Right cardiac atrium (tissue), 5 donors: ENCODE measurements at regions not wholly inside any gene's neighbourhood (a gene's known extent, or its start where the extent isn't known, plus 50 kb on each side); places are given as distances from the start of the nearest gene placed in this dataset.

Source experiments
- ATAC-seq, 2 donors: fragments of 200-7000 bp; cut with Tn5 transposase; one replicate each; pipeline versions ENCODE4 v1.8.0 to v1.9.1; 2020; ENCODE audit warnings: moderate library complexity in 2 of 2, mild to moderate bottlenecking in 1 of 2
- DNase-seq, 3 donors: peaks; one replicate each; pipeline ENCODE4 v3.0.0-alpha.2; 2020
- H3K27ac ChIP-seq: one replicate; pipeline ENCODE4 v1.5.1; 2013; ENCODE audit warnings: mild to moderate bottlenecking, low read length, control low read depth, moderate library complexity
- H3K27me3 ChIP-seq: one replicate; pipeline ENCODE4 v1.6.1; 2013; ENCODE audit not compliant: control insufficient read depth, insufficient read depth
- H3K4me1 ChIP-seq: one replicate; pipeline ENCODE4 v1.6.1; 2013; ENCODE audit warnings: low read length; ENCODE audit not compliant: control insufficient read depth, insufficient read depth
- H3K4me3 ChIP-seq: one replicate; pipeline ENCODE4 v1.5.1; 2013; ENCODE audit warnings: low read length, control low read depth
- H3K9me3 ChIP-seq: one replicate; pipeline ENCODE4 v1.6.1; 2013; ENCODE audit warnings: low read length; ENCODE audit not compliant: control insufficient read depth
- WGBS: extraction: QIAGEN DNeasy Blood & Tissue Kit; methylation state at CpG from one replicate; pipeline ENCODE4 v1.1.7; 2013; 5-methylcytosine and 5-hydroxymethylcytosine counted together
- intact Hi-C, 4 donors: fragments of 100-400 bp; cut with DNase I; formaldehyde crosslinking; loops; one replicate each; pipeline versions ENCODE4 v1.11.0 to v1.14.0; 2022 to 2023
- donor health status: healthy with polysubstance abuse.
- donor health status: DM: no; HTN: yes; CAD: no.
- donor health status: DM: no; HTN: no; CAD: no.
- donor health status: DM: no; HTN: yes; CAD: no; lungs with severe emphysema.
- donor health status: DM: yes; HTN: yes; CAD: no.

GRCh38 chr15:96237002-96237401 lies 93.5 kb upstream of the NR2F2 start:
- no peaks in the 10 kb centered on the region for H3K27me3 ChIP-seq
- intact Hi-C loops: no loop called here
- no peak overlapping the region for H3K27ac ChIP-seq
- H3K4me3 ChIP-seq: no peak overlapping the region
- H3K9me3 ChIP-seq: no peaks in the 10 kb centered on the region
- DNase-seq: no peak
- ATAC-seq: no peak
- H3K4me1 ChIP-seq: peaks cover 3% of the 10 kb centered on the region
- 93% methylated on average over 1 of the region's 1 CpG for WGBS

GRCh38 chr15:96242761-96243160 lies 87.7 kb upstream of the NR2F2 start:
- intact Hi-C loops: no loop called here
- no peak overlapping the region for H3K4me3 ChIP-seq
- WGBS: 90% methylated on average over 1 of the region's 1 CpG
- H3K27ac ChIP-seq: no peak overlapping the region
- DNase-seq (no peak), ATAC-seq (no peak)
- H3K4me1 ChIP-seq: peaks cover 3% of the 10 kb centered on the region
- no peaks in the 10 kb centered on the region for H3K9me3 ChIP-seq
- H3K27me3 ChIP-seq: no peaks in the 10 kb centered on the region

GRCh38 chr15:96243701-96244100 lies 86.8 kb upstream of the NR2F2 start:
- Histone ChIP-seq H3K4me1 (peaks cover 3% of the 10 kb centered on the region), H3K9me3 (no peaks in the 10 kb centered on the region), H3K27me3 (no peaks in the 10 kb centered on the region), H3K4me3 (no peak overlapping the region), H3K27ac (no peak overlapping the region)
- DNase-seq (no peak), ATAC-seq (no peak)
- 79% methylated on average over 4 of the region's 4 CpGs for WGBS
- intact Hi-C loops: no loop called here

GRCh38 chr15:96245252-96245651 lies 85.2 kb upstream of the NR2F2 start:
- DNase-seq (no peak), ATAC-seq (no peak)
- intact Hi-C loops: no loop called here
- WGBS: 98% methylated on average over 2 of the region's 2 CpGs
- no peak overlapping the region for H3K4me3 ChIP-seq
- no peaks in the 10 kb centered on the region for H3K4me1 ChIP-seq
- H3K27me3 ChIP-seq: no peaks in the 10 kb centered on the region
- no peaks in the 10 kb centered on the region for H3K9me3 ChIP-seq
- H3K27ac ChIP-seq: no peak overlapping the region

- Histone ChIP-seq H3K4me1 (no peaks in the 10 kb centered on the region), H3K27ac (no peak overlapping the region), H3K9me3 (no peaks in the 10 kb centered on the region), H3K4me3 (no peak overlapping the region), H3K27me3 (no peaks in the 10 kb centered on the region)
- intact Hi-C loops: no loop called here
- ATAC-seq (no peak), DNase-seq (no peak)
- 95% methylated on average over 4 of the region's 4 CpGs for WGBS
Observed at GRCh38 chr15:96246057-96246456, 84.4 kb upstream of the NR2F2 start.

- WGBS: 98% methylated on average over 2 of the region's 2 CpGs
- H3K4me3 ChIP-seq: no peak overlapping the region
- ATAC-seq (no peak), DNase-seq (no peak)
- H3K4me1 ChIP-seq: no peaks in the 10 kb centered on the region
- intact Hi-C loops: no loop called here
- no peaks in the 10 kb centered on the region for H3K27me3 ChIP-seq
- H3K27ac ChIP-seq: no peak overlapping the region
- no peaks in the 10 kb centered on the region for H3K9me3 ChIP-seq
Observed at GRCh38 chr15:96247621-96248305, 82.7 kb upstream of the NR2F2 start.

GRCh38 chr15:96252148-96252547 lies 78.4 kb upstream of the NR2F2 start:
- no peaks in the 10 kb centered on the region for H3K4me1 ChIP-seq
- intact Hi-C loops: no loop called here
- H3K9me3 ChIP-seq: no peaks in the 10 kb centered on the region
- H3K27me3 ChIP-seq: no peaks in the 10 kb centered on the region
- H3K4me3 ChIP-seq: no peak overlapping the region
- no peak overlapping the region for H3K27ac ChIP-seq
- WGBS: 97% methylated on average over 5 of the region's 5 CpGs
- DNase-seq: no peak
- no peak for ATAC-seq

GRCh38 chr15:96253006-96253747 lies 77.3 kb upstream of the NR2F2 start:
- intact Hi-C loops: no loop called here
- DNase-seq (no peak), ATAC-seq (no peak)
- 86% methylated on average over 7 of the region's 7 CpGs for WGBS
- no peak overlapping the region for H3K27ac ChIP-seq
- no peaks in the 10 kb centered on the region for H3K27me3 ChIP-seq
- H3K4me3 ChIP-seq: no peak overlapping the region
- H3K9me3 ChIP-seq: no peaks in the 10 kb centered on the region
- H3K4me1 ChIP-seq: no peaks in the 10 kb centered on the region

- DNase-seq (no peak), ATAC-seq (no peak)
- Histone ChIP-seq H3K9me3 (no peaks in the 10 kb centered on the region), H3K4me3 (no peak overlapping the region), H3K27me3 (no peaks in the 10 kb centered on the region), H3K4me1 (no peaks in the 10 kb centered on the region), H3K27ac (no peak overlapping the region)
- intact Hi-C loops: no loop called here
- 91% methylated on average over 6 of the region's 6 CpGs for whole genome bisulfite sequencing
Observed at GRCh38 chr15:96254173-96254572, 76.3 kb upstream of the NR2F2 start.

- intact Hi-C loops: no loop called here
- DNase-seq (no peak), ATAC-seq (no peak)
- 90% methylated on average over 1 of the region's 1 CpG for WGBS
- Histone ChIP-seq H3K27ac (no peak overlapping the region), H3K4me1 (no peaks in the 10 kb centered on the region), H3K27me3 (no peaks in the 10 kb centered on the region), H3K9me3 (no peaks in the 10 kb centered on the region), H3K4me3 (no peak overlapping the region)
Observed at GRCh38 chr15:96255599-96255998, 74.9 kb upstream of the NR2F2 start.

GRCh38 chr15:96261575-96262034 lies 68.9 kb upstream of the NR2F2 start:
- ATAC-seq (no peak), DNase-seq (no peak)
- H3K27me3 ChIP-seq: no peaks in the 10 kb centered on the region
- intact Hi-C loops: no loop called here
- H3K27ac ChIP-seq: no peak overlapping the region
- WGBS: 64% methylated on average over 4 of the region's 4 CpGs
- H3K4me3 ChIP-seq: no peak overlapping the region
- no peaks in the 10 kb centered on the region for H3K9me3 ChIP-seq
- H3K4me1 ChIP-seq: no peaks in the 10 kb centered on the region
